Activated naive CD4-positive, alpha-beta T cell treated with anti-CD3 and anti-CD28 coated beads for 36 hours (primary cell): ENCODE measurements at regions not wholly inside any gene's neighbourhood (a gene's known extent, or its start where the extent isn't known, plus 50 kb on each side); places are given as distances from the start of the nearest gene placed in this dataset.

Experiments
- CTCF ChIA-PET: fragments of 350-600 bp; sonication (Branson Sonifier 250); formaldehyde crosslinking; loops from one replicate; lab custom pipeline; 2021; ENCODE audit warnings: antibody characterized with exemption; lab: Charles Lee
- DNase-seq: peaks from one replicate; pipeline ENCODE4 v3.0.0-alpha.2; 2020
- H3K27ac Mint-ChIP-seq: one replicate; pipeline ENCODE4 v1.8.0; 2021; ENCODE audit warnings: mild to moderate bottlenecking, mixed read lengths
- H3K27me3 Mint-ChIP-seq: one replicate; pipeline ENCODE4 v1.8.0; 2021; ENCODE audit warnings: low read depth, mixed read lengths
- H3K36me3 Mint-ChIP-seq: one replicate; pipeline ENCODE4 v1.8.0; 2021; ENCODE audit warnings: low read depth, mixed read lengths
- H3K4me1 Mint-ChIP-seq: one replicate; pipeline ENCODE4 v1.8.0; 2021; ENCODE audit warnings: low read depth, mixed read lengths
- H3K4me3 Mint-ChIP-seq: one replicate; pipeline ENCODE4 v1.8.0; 2021; ENCODE audit warnings: mild to moderate bottlenecking, moderate library complexity, mixed read lengths
- H3K9me3 Mint-ChIP-seq: one replicate; pipeline ENCODE4 v1.8.0; 2021; ENCODE audit warnings: mixed read lengths
- intact Hi-C: fragments of 100-400 bp; cut with micrococcal nuclease; formaldehyde crosslinking; loops from one replicate; pipeline ENCODE4 v1.15.1; 2023

DNA sequence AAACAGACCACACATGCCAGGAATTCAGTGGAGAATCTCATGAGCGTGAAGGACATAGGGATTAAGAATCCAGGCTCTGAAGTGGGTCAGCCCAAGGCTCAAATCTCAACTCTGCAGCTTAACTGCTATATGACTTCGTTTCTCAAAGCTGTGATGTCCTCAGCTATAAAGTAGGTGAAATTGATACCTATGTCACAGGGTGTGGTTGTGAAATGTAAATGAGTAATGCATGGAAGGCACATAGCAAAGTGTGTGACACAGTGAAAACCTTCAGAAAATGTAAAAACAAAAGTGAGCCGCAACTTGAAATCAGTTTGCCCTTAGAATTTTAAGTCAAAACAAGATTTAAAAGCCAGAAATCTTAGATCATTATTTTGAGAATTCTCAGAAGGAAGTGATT lies 145.7 kb upstream of the PRMT6 start:
- H3K27ac Mint-ChIP-seq, result no peak overlapping the region
- H3K9me3 Mint-ChIP-seq, result peaks cover 2% of the 10 kb centered on the region
- H3K36me3 Mint-ChIP-seq, result no peaks in the 10 kb centered on the region
- no peaks in the 10 kb centered on the region for H3K4me1 Mint-ChIP-seq
- no peak overlapping the region for H3K4me3 Mint-ChIP-seq
- intact Hi-C loops, result no loop called here
- CTCF ChIA-PET, result no interaction called here
- no peak for DNase-seq
- no peaks in the 10 kb centered on the region for H3K27me3 Mint-ChIP-seq

DNA sequence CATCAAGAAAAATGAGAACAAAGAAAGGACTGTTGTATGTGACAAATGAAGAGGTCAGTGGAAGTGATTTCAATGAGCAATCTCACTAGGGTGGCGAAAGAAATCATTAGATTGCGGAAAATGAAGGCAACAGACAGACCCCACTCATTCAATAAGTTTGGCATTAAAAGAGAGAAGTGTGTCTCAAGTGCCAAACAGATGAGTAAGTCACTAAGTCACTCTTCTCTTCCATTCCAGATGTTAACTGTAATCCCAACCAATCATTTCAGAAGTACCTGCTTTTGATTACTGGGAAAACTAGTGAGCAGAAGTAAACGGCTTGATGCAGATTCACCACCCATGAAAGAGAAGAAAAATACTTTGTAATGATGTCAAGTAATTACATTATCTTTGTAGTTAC lies 144.3 kb upstream of the PRMT6 start:
- Mint-ChIP-seq H3K27ac (no peak overlapping the region), H3K4me3 (no peak overlapping the region), H3K36me3 (no peaks in the 10 kb centered on the region), H3K4me1 (no peaks in the 10 kb centered on the region), H3K27me3 (no peaks in the 10 kb centered on the region), H3K9me3 (peaks cover 2% of the 10 kb centered on the region)
- CTCF ChIA-PET, result no interaction called here
- intact Hi-C loops, result no loop called here
- no peak for DNase-seq

DNA sequence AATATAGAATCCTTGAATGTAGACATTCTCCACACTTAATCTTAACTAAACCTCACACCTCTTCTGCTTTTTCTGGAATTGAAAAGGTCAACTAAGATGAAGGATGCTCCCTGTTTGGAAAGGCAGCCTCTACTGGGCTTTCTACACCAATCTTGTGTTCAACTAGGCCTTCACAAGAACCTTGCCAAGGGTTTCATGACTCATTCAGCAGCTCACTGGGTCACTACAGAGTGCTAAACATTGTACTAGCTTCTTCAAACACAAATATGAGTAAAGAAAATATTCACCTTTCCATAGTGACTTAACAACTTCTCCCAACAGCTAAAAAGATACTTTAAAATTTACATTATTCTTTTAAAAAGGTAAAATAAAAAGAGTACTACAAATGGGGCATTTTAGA lies 135.3 kb upstream of the PRMT6 start:
- intact Hi-C loops, result no loop called here
- DNase-seq, result no peak
- Mint-ChIP-seq H3K27ac (no peak overlapping the region), H3K36me3 (no peaks in the 10 kb centered on the region), H3K27me3 (no peaks in the 10 kb centered on the region), H3K9me3 (no peaks in the 10 kb centered on the region), H3K4me3 (no peak overlapping the region), H3K4me1 (no peaks in the 10 kb centered on the region)
- CTCF ChIA-PET, result interaction anchor here (0.6 kb wide), 1 partner anchor 890 kb away, joined by 3 read pairs; no protein-coding TSS in a partner anchor

DNA sequence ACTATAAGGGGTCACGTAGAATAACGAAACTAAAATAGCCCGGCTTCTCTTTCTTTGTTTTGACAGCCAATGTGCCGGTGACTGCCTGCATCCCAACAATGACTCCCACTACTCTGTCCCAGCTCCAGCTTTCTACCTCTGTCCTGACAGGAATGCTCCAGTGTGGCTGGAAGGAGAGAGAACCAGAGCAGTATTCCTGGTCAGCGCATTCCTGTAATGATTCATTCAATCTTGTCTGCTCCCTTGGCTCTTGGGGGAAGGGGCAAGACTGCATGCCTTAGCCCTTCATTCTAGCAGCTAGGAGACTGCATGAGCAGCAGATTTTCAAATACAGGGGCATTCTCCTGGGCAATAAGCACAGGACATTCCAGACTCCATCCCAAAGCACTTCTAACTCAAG lies 132.1 kb upstream of the PRMT6 start:
- no peak for DNase-seq
- no peaks in the 10 kb centered on the region for H3K27me3 Mint-ChIP-seq
- peaks cover 4% of the 10 kb centered on the region for H3K9me3 Mint-ChIP-seq
- CTCF ChIA-PET, result no interaction called here
- H3K36me3 Mint-ChIP-seq, result no peaks in the 10 kb centered on the region
- H3K4me1 Mint-ChIP-seq, result no peaks in the 10 kb centered on the region
- H3K27ac Mint-ChIP-seq, result no peak overlapping the region
- intact Hi-C loops, result no loop called here
- no peak overlapping the region for H3K4me3 Mint-ChIP-seq

DNA sequence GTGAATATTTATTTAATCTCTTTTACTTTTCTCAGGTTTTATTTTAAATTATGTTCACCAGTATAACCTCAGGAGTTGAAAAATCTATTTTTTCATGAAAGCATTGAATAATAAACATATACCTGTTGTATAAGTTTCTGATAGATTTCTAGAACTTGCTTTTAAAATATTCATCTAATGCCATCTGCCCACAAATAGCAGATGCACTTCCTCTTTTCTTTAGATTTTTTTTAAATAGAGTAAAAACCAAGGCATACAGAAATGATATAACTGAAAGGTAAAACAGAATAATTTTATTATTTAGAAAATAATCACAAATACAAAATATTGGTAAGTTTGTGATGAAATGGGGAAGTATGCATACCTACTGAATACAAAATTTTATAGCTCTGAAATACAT lies 130.7 kb upstream of the PRMT6 start:
- Mint-ChIP-seq H3K27ac (no peak overlapping the region), H3K4me1 (no peaks in the 10 kb centered on the region), H3K9me3 (peaks cover 10% of the 10 kb centered on the region), H3K36me3 (no peaks in the 10 kb centered on the region), H3K27me3 (no peaks in the 10 kb centered on the region), H3K4me3 (no peak overlapping the region)
- DNase-seq, result no peak
- intact Hi-C loops, result no loop called here
- CTCF ChIA-PET, result no interaction called here

DNA sequence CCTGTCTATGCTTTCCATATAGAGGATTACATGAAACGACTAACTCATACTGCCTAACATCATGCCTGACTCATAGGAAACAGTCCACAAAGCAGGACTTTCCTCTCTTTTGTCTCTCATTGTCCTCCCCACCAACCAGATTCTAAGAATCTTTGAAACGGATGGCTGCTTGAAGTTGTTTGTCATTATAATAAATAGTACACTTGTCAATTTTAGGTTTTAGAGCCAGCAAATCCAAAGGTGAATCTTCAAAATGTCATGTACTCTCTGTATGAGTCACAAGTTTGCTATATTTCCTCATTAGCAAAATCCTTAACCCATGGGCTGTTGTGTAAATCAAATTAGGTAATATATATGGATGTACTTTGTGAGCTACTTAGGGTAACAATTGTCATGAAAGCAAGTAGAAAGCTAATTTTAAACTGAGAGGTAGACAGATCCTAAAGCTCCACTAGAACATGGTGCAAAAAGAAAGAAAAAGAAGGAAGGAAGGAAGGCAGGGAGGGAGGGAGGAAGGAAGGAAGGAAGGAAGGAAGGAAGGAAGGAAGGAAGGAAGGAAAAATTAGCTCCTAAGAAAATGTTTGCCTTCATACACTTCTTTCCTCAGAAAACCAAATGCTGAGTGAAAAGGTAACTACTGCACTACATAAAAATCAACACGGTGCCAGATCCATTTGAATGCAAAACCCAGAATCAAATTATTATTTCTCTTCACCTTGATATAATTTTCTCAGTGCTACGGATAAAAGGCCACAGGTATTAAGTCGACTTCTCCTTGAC lies 129.5 kb upstream of the PRMT6 start:
- CTCF ChIA-PET, result no interaction called here

DNA sequence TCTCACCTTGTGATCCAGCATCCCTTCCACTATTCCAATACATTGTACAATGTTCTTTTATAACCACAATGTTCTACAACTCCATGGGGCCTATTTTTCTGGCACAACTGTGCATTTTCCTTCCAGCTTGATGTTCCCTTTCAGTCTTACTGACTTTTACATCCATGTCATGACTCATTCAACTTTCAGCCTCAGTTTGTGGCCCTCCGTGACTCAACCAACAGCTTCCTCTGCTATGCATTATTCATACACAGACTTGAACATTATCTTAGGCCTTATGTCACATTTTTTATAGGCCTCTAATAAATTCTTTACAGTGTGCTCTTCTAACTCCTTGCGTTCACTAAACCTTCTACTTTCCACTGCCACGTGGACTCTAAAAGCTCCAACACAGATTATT lies 119.4 kb upstream of the PRMT6 start:
- Mint-ChIP-seq H3K36me3 (no peaks in the 10 kb centered on the region), H3K27me3 (peaks cover 2% of the 10 kb centered on the region), H3K4me1 (no peaks in the 10 kb centered on the region), H3K27ac (no peak overlapping the region), H3K4me3 (no peak overlapping the region), H3K9me3 (peaks cover 1% of the 10 kb centered on the region)
- CTCF ChIA-PET, result no interaction called here
- intact Hi-C loops, result no loop called here
- DNase-seq, result peak; percentile 13

More for the DNA sequence above, 129.5 kb upstream of the PRMT6 start:
- Mint-ChIP-seq H3K4me3 (no peak overlapping the region), H3K4me1 (no peaks in the 10 kb centered on the region), H3K36me3 (no peaks in the 10 kb centered on the region), H3K9me3 (peaks cover 14% of the 10 kb centered on the region), H3K27me3 (no peaks in the 10 kb centered on the region), H3K27ac (no peak overlapping the region)
- intact Hi-C loops, result no loop called here
- no peak for DNase-seq

DNA sequence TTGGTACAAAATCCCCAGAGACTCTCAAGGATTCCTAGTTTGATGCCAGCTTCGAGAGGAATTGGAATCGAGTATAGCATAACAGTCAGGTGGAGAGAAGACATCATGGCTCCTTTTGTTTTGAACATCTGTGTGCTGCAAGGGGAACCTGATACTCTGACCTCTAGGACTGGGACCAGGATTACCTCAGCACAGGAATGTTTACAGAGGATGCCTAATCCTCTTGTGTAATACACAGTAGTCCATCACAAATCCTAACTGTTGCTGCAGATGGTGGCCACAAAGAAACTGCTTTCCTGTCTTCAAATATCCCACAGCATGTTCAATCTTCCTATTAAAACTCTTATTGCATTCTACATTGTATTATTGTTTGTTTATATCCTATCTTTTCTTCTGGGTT lies 111.8 kb upstream of the PRMT6 start:
- no peak overlapping the region for H3K4me3 Mint-ChIP-seq
- no peak overlapping the region for H3K27ac Mint-ChIP-seq
- CTCF ChIA-PET, result interaction anchor here (0.6 kb wide), 1 partner anchor 72 kb away, joined by 3 read pairs; no protein-coding TSS in a partner anchor

DNA sequence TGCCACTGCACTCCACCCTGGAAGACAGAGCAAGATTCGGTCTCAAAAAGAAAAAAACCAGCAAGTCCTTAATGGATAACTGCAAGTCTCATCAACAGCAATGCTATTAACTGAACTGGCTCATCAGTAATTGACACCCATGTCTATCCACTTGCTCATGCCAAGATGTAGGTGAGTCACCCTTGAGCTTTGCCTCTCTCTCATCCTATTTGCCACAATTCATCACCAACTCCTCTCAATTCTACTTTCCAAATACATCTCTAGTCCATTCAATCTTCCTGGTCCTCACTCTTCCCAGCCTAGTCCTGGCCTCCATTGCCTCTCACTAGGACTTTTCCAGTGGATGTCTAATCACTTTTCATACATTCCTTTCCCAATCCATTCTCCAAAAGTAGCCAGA lies 103.7 kb upstream of the PRMT6 start:
- no peaks in the 10 kb centered on the region for H3K27me3 Mint-ChIP-seq
- no peak overlapping the region for H3K27ac Mint-ChIP-seq
- H3K4me3 Mint-ChIP-seq, result no peak overlapping the region
- DNase-seq, result no peak
- H3K9me3 Mint-ChIP-seq, result no peaks in the 10 kb centered on the region
- CTCF ChIA-PET, result no interaction called here
- intact Hi-C loops, result no loop called here
- H3K4me1 Mint-ChIP-seq, result no peaks in the 10 kb centered on the region
- no peaks in the 10 kb centered on the region for H3K36me3 Mint-ChIP-seq

More for the DNA sequence above, 111.8 kb upstream of the PRMT6 start:
- no peaks in the 10 kb centered on the region for H3K4me1 Mint-ChIP-seq
- no peaks in the 10 kb centered on the region for H3K36me3 Mint-ChIP-seq
- intact Hi-C loops, result no loop called here
- no peak for DNase-seq
- no peaks in the 10 kb centered on the region for H3K9me3 Mint-ChIP-seq
- no peaks in the 10 kb centered on the region for H3K27me3 Mint-ChIP-seq

DNA sequence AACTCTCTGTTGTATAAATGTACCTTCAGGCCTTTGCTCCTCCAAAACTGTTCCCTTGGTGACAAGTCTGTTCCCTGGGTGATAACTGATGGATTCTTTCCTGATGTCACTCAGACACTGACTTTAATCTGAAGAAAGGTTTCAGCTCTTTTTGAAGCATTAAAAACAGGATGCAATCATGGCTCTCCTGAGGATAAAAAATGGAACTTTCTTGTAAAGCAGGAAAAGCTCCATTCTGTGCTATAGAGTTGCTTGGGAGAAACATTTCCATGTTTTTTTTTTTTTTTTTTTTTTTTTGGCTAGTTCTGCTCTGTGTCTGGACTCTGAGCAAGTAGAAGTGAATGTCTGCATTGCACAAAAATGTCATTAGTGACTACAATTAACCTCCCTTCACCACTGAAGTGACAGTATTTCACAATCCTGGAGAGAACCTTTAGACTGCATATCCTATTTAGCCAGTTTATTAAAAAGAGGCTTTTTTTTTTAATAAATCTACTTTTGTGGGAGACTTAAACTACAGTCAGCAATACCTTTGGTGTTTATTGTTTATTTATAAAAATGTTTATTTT lies 101.7 kb upstream of the PRMT6 start:
- DNase-seq, result no peak
- CTCF ChIA-PET, result no interaction called here
- peaks cover 2% of the 10 kb centered on the region for H3K27me3 Mint-ChIP-seq

DNA sequence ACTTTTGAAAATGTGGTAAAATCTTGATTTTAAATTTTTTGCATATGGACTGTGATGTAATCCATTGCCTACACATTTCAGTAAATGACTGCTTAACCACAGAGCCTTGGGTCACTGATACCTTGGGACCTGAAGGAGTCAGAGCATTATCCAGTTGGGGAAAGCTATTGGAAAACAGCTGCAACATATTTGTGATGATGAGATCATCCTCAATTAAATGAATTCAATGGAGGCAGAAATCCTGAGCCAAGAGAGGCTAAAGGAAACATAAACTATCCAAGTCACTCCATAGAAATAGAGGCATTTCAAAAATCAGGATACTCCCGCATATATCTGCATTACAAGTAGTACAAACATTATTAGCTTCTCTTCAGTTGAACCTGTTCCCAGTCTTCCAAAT lies 99.8 kb upstream of the PRMT6 start:
- H3K27me3 Mint-ChIP-seq, result peaks cover 2% of the 10 kb centered on the region
- no peak overlapping the region for H3K27ac Mint-ChIP-seq
- no peak for DNase-seq
- no peak overlapping the region for H3K4me3 Mint-ChIP-seq
- no peaks in the 10 kb centered on the region for H3K9me3 Mint-ChIP-seq
- no peaks in the 10 kb centered on the region for H3K4me1 Mint-ChIP-seq
- CTCF ChIA-PET, result no interaction called here
- H3K36me3 Mint-ChIP-seq, result no peaks in the 10 kb centered on the region
- intact Hi-C loops, result no loop called here

More for the DNA sequence above, 101.7 kb upstream of the PRMT6 start:
- Mint-ChIP-seq H3K4me3 (no peak overlapping the region), H3K36me3 (no peaks in the 10 kb centered on the region), H3K9me3 (no peaks in the 10 kb centered on the region), H3K27ac (no peak overlapping the region), H3K4me1 (no peaks in the 10 kb centered on the region)
- intact Hi-C loops, result no loop called here

DNA sequence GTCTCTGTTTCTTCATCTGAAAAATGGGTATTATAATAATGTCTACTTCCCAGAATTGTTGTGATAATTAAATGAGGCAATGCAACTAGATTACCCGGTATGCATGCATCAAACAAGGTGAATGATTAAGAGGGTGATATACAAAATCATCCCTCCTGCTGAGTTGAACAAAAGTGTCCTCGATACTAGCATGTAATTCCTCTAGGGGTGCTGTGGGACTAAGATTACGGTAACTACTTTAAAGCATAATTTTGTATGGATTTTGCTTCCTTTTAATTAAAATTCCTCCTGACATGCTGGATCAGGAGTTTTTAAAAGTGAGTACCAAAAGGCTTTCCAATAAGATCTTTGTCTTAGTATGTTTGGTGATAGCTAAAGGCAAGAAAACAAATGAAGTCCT lies 98.7 kb upstream of the PRMT6 start:
- Mint-ChIP-seq H3K9me3 (no peaks in the 10 kb centered on the region), H3K27me3 (peaks cover 2% of the 10 kb centered on the region), H3K36me3 (no peaks in the 10 kb centered on the region), H3K4me3 (no peak overlapping the region), H3K27ac (no peak overlapping the region), H3K4me1 (no peaks in the 10 kb centered on the region)
- CTCF ChIA-PET, result interaction anchor here (1.0 kb wide), 1 partner anchor 187 kb away, joined by 3 read pairs; no protein-coding TSS in a partner anchor
- intact Hi-C loops, result no loop called here
- no peak for DNase-seq

DNA sequence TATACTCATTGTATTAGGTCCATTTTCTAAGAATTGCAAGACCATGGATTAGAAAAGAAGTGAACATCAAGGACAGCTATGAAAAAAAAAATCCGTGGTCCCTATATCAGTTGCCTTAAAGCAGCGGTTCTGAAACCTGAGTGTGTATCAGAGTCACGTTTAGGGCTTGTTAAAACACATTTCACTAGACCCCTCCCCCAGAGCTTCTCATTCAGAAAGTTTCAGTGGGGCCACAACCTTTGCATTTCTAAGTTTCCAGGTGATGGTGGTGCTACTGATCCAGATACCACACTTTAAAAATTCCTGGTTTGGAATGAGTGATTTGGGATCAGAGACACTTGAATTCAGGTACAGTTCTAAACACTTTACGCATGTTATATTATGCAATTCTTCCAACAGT lies 96.1 kb upstream of the PRMT6 start:
- H3K27ac Mint-ChIP-seq, result no peak overlapping the region
- H3K36me3 Mint-ChIP-seq, result no peaks in the 10 kb centered on the region
- H3K4me1 Mint-ChIP-seq, result no peaks in the 10 kb centered on the region
- intact Hi-C loops, result no loop called here
- H3K27me3 Mint-ChIP-seq, result peaks cover 2% of the 10 kb centered on the region
- H3K4me3 Mint-ChIP-seq, result no peak overlapping the region
- H3K9me3 Mint-ChIP-seq, result no peaks in the 10 kb centered on the region
- CTCF ChIA-PET, result no interaction called here
- no peak for DNase-seq
